Stomach (tissue), 8 donors: ENCODE measurements at regions not wholly inside any gene's neighbourhood (a gene's known extent, or its start where the extent isn't known, plus 50 kb on each side); places are given as distances from the start of the nearest gene placed in this dataset.

ENCODE experiments used
- DNase-seq, 2 donors: peaks; one replicate each; pipeline versions ENCODE4 v3.0.0 to v3.0.0-alpha.2; 2013 to 2019
- H3K27ac ChIP-seq, 5 donors: fragments of 200-600 bp in 4 of 5; sonication (generic) in 4 of 5; one replicate each; pipeline ENCODE4 v1.5.1; 2013 to 2019; ENCODE audit warnings: mild to moderate bottlenecking in 1 of 5, moderate library complexity in 1 of 5
- H3K27me3 ChIP-seq, 3 donors: fragments of 200-600 bp; sonication (generic); one replicate each; pipeline ENCODE4 v1.5.1; 2017 to 2019; ENCODE audit warnings: mixed run types in 1 of 3
- H3K36me3 ChIP-seq, 4 donors: fragments of 200-600 bp; sonication (generic); 1 replicate in 3 of 4; 2 replicates in 1 of 4; pipeline ENCODE4 v1.5.1; 2016 to 2019
- H3K4me1 ChIP-seq, 4 donors: fragments of 200-600 bp; sonication (generic); one replicate each; pipeline ENCODE4 v1.5.1; 2016 to 2019
- H3K4me3 ChIP-seq, 4 donors: fragments of 200-600 bp; sonication (generic) in 3 of 4; one replicate each; pipeline ENCODE4 v1.5.1; 2016 to 2019; ENCODE audit warnings: mild to moderate bottlenecking in 1 of 4
- H3K9me3 ChIP-seq, 4 donors: fragments of 200-600 bp; sonication (generic); one replicate each; pipeline ENCODE4 v1.5.1; 2016 to 2019
- CTCF ChIP-seq, 7 experiments: fragments of 450-650 bp in 4 of 7; fragments of 200-600 bp in 3 of 7; sonication (generic) in 3 of 7; IDR thresholded peaks; one replicate each; pipeline ENCODE4 v1.5.1; 2016 to 2019; ENCODE audit warnings: antibody characterized with exemption in 7 of 7, control low read depth in 2 of 7, mild to moderate bottlenecking in 1 of 7
- EP300 ChIP-seq: sonication (generic); formaldehyde crosslinking; IDR thresholded peaks from one replicate; pipeline ENCODE4 v1.6.1; 2017; ENCODE audit warnings: antibody characterized with exemption
- POLR2A ChIP-seq, 4 donors: fragments of 450-650 bp; IDR thresholded peaks; one replicate each; pipeline ENCODE4 v1.6.1; 2016; ENCODE audit warnings: antibody characterized with exemption in 4 of 4, control low read depth in 2 of 4, mild to moderate bottlenecking in 1 of 4, moderate library complexity in 1 of 4
- POLR2AphosphoS5 ChIP-seq, 3 donors: sonication (generic); formaldehyde crosslinking; IDR thresholded peaks; one replicate each; pipeline ENCODE4 v1.6.1; 2016; ENCODE audit warnings: antibody characterized with exemption in 3 of 3
- WGBS, 5 donors: extraction: QIAGEN DNeasy Blood & Tissue Kit in 3 of 5; methylation state at CpG; one replicate each; pipeline versions ENCODE4 v1.1.5 to v1.1.7; 2013 to 2018; 5-methylcytosine and 5-hydroxymethylcytosine counted together
- intact Hi-C: fragments of 100-400 bp; cut with DNase I; formaldehyde crosslinking; loops from one replicate; pipeline ENCODE4 v1.15.1; 2023; ENCODE audit warnings: low total_unique reads
- donor health status: healthy with polysubstance abuse.
- donor health status: Bipolar disorder and iron deficiency.
- donor health status: healthy.

- Histone ChIP-seq H3K9me3 (no peaks in the 10 kb centered on the region), H3K36me3 (no peaks in the 10 kb centered on the region), H3K27me3 (no peaks in the 10 kb centered on the region), H3K4me1 (no peaks in the 10 kb centered on the region), H3K27ac (no peak overlapping the region), H3K4me3 (no peak overlapping the region)
- intact Hi-C loops, result no loop called here
- WGBS, 5 donors, result 5 to 41% (median 12%) methylated on average over 3 of the region's 3 CpGs
- DNase-seq, result peak in 1 of 2 donors; percentile 3
- TF ChIP-seq CTCF (IDR thresholded peaks at IDR 0.05) (no peak), POLR2AphosphoS5 (IDR thresholded peaks at IDR 0.05) (no peak), EP300 (no peak), POLR2A (IDR thresholded peaks at IDR 0.05) (no peak)
Observed at GRCh38 chr6:48255094-48255493, 144.1 kb upstream of the PTCHD4 start.

- Histone ChIP-seq H3K4me1 (no peaks in the 10 kb centered on the region), H3K27ac (no peak overlapping the region), H3K27me3 (no peaks in the 10 kb centered on the region), H3K9me3 (no peaks in the 10 kb centered on the region), H3K4me3 (no peak overlapping the region), H3K36me3 (no peaks in the 10 kb centered on the region)
- 47 to 63% (median 53%) methylated on average over 3 of the region's 3 CpGs for WGBS, 5 donors
- intact Hi-C loops, result no loop called here
- TF ChIP-seq EP300 (no peak), POLR2AphosphoS5 (IDR thresholded peaks at IDR 0.05) (no peak), POLR2A (IDR thresholded peaks at IDR 0.05) (no peak), CTCF (IDR thresholded peaks at IDR 0.05) (no peak)
- no peak for DNase-seq
Observed at GRCh38 chr6:48249071-48249470, 138.1 kb upstream of the PTCHD4 start.

GRCh38 chr6:48243071-48243470 lies 132.1 kb upstream of the PTCHD4 start:
- H3K4me1 ChIP-seq, result no peaks in the 10 kb centered on the region
- H3K4me3 ChIP-seq, result no peak overlapping the region
- H3K36me3 ChIP-seq, result no peaks in the 10 kb centered on the region
- intact Hi-C loops, result no loop called here
- TF ChIP-seq EP300 (no peak), POLR2A (IDR thresholded peaks at IDR 0.05) (no peak), POLR2AphosphoS5 (IDR thresholded peaks at IDR 0.05) (no peak), CTCF (IDR thresholded peaks at IDR 0.05) (no peak)
- H3K27ac ChIP-seq, result no peak overlapping the region
- no peaks in the 10 kb centered on the region for H3K27me3 ChIP-seq
- DNase-seq, result no peak
- no peaks in the 10 kb centered on the region for H3K9me3 ChIP-seq

GRCh38 chr6:48240287-48240686 lies 129.3 kb upstream of the PTCHD4 start:
- 90 to 96% (median 94%) methylated on average over 7 of the region's 7 CpGs for WGBS, 5 donors
- Histone ChIP-seq H3K27me3 (no peaks in the 10 kb centered on the region), H3K4me3 (no peak overlapping the region), H3K27ac (no peak overlapping the region), H3K36me3 (no peaks in the 10 kb centered on the region), H3K4me1 (no peaks in the 10 kb centered on the region), H3K9me3 (peaks cover 4 to 19% (median 17%) of the 10 kb centered on the region in 4 donors)
- no peak for DNase-seq
- TF ChIP-seq EP300 (no peak), CTCF (IDR thresholded peaks at IDR 0.05) (no peak), POLR2A (IDR thresholded peaks at IDR 0.05) (no peak), POLR2AphosphoS5 (IDR thresholded peaks at IDR 0.05) (no peak)
- intact Hi-C loops, result no loop called here
